ENCODE measurements at regions not wholly inside any gene's neighbourhood (a gene's known extent, or its start where the extent isn't known, plus 50 kb on each side); places are given as distances from the start of the nearest gene placed in this dataset.

DNA sequence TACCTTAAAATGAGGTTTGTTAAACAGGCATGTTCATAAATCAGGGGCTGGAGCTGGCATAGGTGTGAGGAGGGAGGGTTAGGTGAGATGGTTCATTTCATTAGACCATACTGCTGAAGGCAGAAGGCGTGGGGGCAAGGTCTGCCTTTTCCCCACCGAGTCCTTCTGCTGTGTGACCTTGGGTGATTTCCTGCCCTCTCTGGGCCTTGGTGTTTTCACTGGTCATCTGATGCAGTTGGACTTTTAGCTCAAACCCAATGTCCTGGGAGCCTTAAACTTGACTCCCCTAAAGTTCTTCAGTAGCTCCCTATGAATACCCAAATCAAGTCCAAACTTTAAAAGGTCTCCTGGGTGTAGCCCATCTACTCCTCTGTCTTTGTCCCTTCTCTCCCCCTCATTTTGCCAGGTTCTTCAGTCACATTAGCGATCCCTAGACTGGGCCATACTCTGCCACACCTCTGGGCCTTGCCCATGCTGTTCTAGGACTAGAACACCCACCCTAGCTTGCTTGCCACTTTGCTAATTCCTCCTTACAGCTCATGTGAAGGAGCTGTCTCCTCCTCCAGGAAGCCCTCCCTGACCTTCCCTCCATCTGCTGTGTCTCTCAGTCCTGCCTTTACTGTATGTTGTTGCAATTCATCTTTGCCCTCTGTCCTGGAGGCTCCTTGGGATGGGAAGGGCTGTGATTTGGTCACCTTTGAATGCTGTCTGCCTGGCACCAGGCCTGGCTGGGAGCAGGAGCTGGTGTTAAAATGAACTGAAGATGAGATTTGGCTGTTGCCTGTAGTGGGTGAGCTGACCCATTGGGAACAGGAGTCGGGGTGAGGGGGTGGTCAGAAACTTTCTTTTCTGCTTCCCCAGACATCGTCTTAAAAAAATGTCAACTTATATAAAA is 85.4 kb upstream of the HS6ST1 start:
- no peak for DNase-seq (ENCODE audit: low read depth)
- H3K4me3 ChIP-seq (ENCODE audit: low read length): no peak overlapping the region

DNA sequence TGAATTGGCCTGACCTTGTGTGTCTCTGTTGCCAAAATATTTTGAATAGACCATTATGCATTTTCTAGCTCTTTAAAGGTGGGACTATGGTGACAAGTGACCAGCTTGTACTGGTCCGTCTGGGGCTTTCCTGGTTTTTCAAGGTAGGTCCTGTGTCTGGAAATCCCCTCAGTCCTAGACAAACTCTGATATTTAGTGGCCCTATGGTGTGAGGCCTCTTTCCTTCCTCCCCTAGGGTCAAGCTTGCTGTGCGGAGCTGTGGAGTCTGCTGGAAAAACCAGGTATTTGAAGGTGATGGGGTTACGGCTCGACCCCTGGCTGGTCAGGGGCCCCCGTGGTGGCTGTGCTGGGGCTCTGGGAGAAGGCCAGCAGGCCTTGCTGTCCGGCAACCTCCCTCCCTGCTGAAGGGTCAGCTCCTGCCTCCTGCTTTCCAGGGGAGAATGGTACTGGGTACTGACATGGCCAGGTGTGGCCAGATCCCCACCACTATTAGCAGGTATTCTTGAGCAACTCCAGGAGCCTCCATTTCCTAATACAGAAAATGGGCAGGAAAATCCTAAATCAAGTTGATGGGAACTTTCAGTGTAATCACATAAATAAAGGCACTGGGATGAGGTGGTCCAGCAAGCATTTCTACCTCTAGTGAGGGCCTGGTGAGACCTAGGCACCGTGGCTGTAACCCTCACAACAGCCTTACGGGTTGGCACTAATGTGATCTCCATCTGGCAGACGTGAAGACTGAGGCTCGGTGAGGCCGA is 86.2 kb upstream of the HS6ST1 start:
- TF ChIP-seq, protein P1, sequence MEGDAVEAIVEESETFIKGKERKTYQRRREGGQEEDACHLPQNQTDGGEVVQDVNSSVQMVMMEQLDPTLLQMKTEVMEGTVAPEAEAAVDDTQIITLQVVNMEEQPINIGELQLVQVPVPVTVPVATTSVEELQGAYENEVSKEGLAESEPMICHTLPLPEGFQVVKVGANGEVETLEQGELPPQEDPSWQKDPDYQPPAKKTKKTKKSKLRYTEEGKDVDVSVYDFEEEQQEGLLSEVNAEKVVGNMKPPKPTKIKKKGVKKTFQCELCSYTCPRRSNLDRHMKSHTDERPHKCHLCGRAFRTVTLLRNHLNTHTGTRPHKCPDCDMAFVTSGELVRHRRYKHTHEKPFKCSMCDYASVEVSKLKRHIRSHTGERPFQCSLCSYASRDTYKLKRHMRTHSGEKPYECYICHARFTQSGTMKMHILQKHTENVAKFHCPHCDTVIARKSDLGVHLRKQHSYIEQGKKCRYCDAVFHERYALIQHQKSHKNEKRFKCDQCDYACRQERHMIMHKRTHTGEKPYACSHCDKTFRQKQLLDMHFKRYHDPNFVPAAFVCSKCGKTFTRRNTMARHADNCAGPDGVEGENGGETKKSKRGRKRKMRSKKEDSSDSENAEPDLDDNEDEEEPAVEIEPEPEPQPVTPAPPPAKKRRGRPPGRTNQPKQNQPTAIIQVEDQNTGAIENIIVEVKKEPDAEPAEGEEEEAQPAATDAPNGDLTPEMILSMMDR (conservative IDR thresholded peaks at IDR 0.05; ENCODE audit: low read length): no peak
- H3K4me3 ChIP-seq (ENCODE audit: low read length): no peak overlapping the region
- no peak for DNase-seq (ENCODE audit: low read depth)

More for the DNA sequence above, 85.4 kb upstream of the HS6ST1 start:
- TF ChIP-seq, protein P1 (conservative IDR thresholded peaks at IDR 0.05; ENCODE audit: low read length): no peak

DNA sequence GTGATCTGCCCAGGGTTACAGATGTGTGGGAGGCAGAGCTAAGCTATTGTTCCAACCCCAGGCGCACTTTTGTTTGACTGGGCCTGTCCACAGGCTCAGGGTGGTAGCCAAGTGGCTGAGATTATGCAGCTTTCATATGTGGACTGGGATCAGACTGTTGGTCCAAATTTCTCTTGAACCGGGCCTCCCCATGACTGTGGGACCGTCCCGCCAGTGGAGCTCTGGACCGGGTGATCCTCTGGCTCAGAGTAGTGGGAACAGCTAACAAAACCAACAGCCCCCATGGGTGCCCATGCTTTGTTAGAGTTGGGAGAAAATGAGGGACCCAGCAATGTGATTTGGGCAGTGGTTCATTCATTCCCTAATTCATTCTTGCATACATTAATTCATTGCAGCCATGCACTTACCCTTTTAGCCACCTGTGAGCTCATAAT is 86.8 kb upstream of the HS6ST1 start:
- H3K4me3 ChIP-seq (ENCODE audit: low read length): no peak overlapping the region
- no peak for DNase-seq (ENCODE audit: low read depth)
- TF ChIP-seq, protein P1 (conservative IDR thresholded peaks at IDR 0.05; ENCODE audit: low read length): no peak

DNA sequence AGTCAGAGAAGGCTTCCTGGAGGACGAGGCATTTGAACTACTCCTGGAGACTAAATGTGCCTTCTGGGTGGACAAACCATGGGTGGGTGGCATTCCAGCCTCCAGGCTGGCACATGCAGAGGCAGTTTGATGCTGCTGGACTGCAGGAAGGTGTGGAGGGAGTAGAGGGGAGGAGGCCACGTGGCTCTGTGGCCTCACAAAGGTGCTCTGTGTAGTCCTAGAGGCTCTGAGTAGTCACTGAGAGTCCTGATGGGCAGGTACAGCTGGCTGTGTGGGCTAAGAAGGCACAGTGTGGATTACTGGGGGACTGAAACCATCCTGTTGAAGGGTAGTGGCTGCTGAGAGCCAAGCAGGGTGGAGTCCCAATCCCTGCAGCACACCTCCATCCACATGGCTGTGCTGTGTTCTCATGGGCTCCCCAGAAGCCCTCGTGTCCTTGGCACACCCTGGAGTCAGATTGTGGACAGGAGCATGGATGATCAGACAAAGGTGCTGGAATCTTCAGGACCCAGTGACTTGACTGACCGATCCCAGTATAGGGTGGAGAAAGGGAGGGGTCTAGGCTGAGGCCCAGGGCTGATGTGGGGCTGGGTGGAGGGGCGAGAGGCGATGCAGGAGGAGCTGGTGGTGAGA is 87.4 kb upstream of the HS6ST1 start:
- no peak for DNase-seq (ENCODE audit: low read depth)
- H3K4me3 ChIP-seq (ENCODE audit: low read length): no peak overlapping the region
- TF ChIP-seq, protein P1 (conservative IDR thresholded peaks at IDR 0.05; ENCODE audit: low read length): no peak

DNA sequence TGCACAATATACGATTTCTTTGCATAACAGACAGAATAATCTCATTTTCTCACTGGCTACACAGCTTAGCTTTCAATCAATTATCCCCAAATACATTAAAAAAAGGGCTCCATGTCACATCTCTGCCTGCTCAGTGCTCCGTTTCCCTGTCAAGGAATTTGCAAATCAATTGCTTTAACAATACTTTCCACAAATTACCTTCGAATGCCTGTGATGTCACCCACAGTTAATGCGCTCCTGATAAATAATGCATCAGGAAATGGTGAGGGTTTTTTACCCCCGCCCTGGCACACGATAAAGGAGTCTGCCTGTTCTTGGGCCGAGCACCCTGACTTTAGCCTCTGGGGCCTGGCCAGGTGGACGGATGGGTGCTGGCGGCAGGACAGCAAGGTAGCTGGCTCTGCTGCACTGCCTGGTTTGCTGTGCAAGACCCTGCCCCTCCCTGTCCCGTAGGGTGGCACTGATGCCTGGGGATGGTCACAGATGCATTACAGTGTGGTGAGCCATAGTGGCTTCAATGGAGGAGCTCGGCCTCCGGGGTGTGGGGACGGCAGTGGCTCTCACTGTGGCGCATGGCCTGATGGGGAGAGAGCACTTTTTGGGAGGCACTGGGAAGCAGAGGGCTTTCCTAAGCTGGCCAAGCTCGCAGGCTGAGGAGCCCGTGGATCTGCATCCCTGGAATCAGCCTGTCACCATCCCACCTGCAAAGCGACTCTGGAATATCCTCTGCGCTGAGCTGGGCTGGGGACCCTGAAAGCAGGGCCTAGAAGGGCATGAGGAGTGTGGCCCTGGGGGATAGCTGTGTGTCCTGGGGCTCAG is 88.3 kb upstream of the HS6ST1 start:
- no peak for DNase-seq (ENCODE audit: low read depth)
- no peak overlapping the region for H3K4me3 ChIP-seq (ENCODE audit: low read length)
- TF ChIP-seq, protein P1 (conservative IDR thresholded peaks at IDR 0.05; ENCODE audit: low read length): no peak

Measured in AG10803 (cell line).